ENCODE measurements at regions not wholly inside any gene's neighbourhood (a gene's known extent, or its start where the extent isn't known, plus 50 kb on each side); places are given as distances from the start of the nearest gene placed in this dataset.
"Not testable (repeated sequence)": the region's sequence is repeated elsewhere in the genome, so short reads cannot be mapped to it uniquely, and the experiment has no call there.

DNA sequence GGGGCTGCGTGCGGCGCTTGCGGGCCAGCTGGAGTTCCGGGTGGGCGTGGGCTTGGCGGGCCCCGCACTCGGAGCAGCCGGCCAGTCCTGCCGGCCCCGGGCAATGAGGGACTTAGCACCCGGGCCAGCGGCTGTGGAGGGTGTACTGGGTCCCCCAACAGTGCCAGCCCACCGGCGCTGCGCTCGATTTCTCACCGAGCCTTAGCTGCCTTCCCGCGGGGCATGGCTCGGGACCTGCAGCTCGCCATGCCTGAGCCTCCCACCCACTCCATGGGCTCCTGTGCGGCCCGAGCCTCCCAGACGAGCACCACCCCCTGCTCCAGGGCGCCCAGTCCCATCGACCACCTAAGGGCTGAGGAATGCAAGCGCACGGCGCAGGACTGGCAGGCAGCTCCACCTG is 83.8 kb downstream of the VIP start:
- TF ChIP-seq, protein P1, sequence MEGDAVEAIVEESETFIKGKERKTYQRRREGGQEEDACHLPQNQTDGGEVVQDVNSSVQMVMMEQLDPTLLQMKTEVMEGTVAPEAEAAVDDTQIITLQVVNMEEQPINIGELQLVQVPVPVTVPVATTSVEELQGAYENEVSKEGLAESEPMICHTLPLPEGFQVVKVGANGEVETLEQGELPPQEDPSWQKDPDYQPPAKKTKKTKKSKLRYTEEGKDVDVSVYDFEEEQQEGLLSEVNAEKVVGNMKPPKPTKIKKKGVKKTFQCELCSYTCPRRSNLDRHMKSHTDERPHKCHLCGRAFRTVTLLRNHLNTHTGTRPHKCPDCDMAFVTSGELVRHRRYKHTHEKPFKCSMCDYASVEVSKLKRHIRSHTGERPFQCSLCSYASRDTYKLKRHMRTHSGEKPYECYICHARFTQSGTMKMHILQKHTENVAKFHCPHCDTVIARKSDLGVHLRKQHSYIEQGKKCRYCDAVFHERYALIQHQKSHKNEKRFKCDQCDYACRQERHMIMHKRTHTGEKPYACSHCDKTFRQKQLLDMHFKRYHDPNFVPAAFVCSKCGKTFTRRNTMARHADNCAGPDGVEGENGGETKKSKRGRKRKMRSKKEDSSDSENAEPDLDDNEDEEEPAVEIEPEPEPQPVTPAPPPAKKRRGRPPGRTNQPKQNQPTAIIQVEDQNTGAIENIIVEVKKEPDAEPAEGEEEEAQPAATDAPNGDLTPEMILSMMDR (conservative IDR thresholded peaks at IDR 0.05; ENCODE audit: low read depth, low read length): not testable (repeated sequence)
- TF ChIP-seq RCOR1 (IDR thresholded peaks at IDR 0.05; ENCODE audit: insufficient replicate concordance, low read length); CEBPB (IDR thresholded peaks at IDR 0.05; ENCODE audit: low read depth, low read length); RFX5 (IDR thresholded peaks at IDR 0.05; ENCODE audit: low read depth, low read length); POLR2A (IDR thresholded peaks at IDR 0.05; ENCODE audit: low read depth, low read length); MAZ (IDR thresholded peaks at IDR 0.05; ENCODE audit: borderline replicate concordance, low read depth, low read length): not testable (repeated sequence)
